Endothelial cell (in vitro differentiated cells): ENCODE measurements at regions not wholly inside any gene's neighbourhood (a gene's known extent, or its start where the extent isn't known, plus 50 kb on each side); places are given as distances from the start of the nearest gene placed in this dataset.

Experiments
- DNase-seq: peaks from one replicate; pipeline ENCODE4 v3.0.0; 2021; ENCODE audit warnings: low spot score
- H3K27ac Mint-ChIP-seq: one replicate; pipeline ENCODE4 v1.8.0; 2021; ENCODE audit warnings: mixed read lengths, inconsistent platforms; ENCODE audit not compliant: unreplicated experiment
- H3K27me3 Mint-ChIP-seq: one replicate; pipeline ENCODE4 v1.8.0; 2021; ENCODE audit warnings: mild to moderate bottlenecking, moderate library complexity, mixed read lengths, inconsistent platforms; ENCODE audit not compliant: unreplicated experiment
- H3K36me3 Mint-ChIP-seq: one replicate; pipeline ENCODE4 v1.8.0; 2021; ENCODE audit warnings: mild to moderate bottlenecking, low read depth, mixed read lengths, inconsistent platforms; ENCODE audit not compliant: unreplicated experiment
- H3K4me1 Mint-ChIP-seq: one replicate; pipeline ENCODE4 v1.8.0; 2021; ENCODE audit warnings: mild to moderate bottlenecking, mixed read lengths, inconsistent platforms; ENCODE audit not compliant: unreplicated experiment
- H3K4me3 Mint-ChIP-seq: one replicate; pipeline ENCODE4 v1.8.0; 2021; ENCODE audit warnings: mild to moderate bottlenecking, mixed read lengths, inconsistent platforms; ENCODE audit not compliant: unreplicated experiment
- H3K9me3 Mint-ChIP-seq: one replicate; pipeline ENCODE4 v1.8.0; 2021; ENCODE audit warnings: mixed read lengths, inconsistent platforms; ENCODE audit not compliant: unreplicated experiment
- CTCF ChIP-seq: fragments of 200-600 bp; sonication (generic); IDR thresholded peaks from one replicate; pipeline ENCODE4 v1.5.0; 2021; ENCODE audit warnings: antibody characterized with exemption; ENCODE audit not compliant: unreplicated experiment

GRCh38 chr3:95333826-95334225 is 1271.0 kb downstream of the NSUN3 start:
- no peak for TF ChIP-seq CTCF
- H3K9me3 Mint-ChIP-seq = no peaks in the 10 kb centered on the region

GRCh38 chr3:95334461-95334860 is 1271.6 kb downstream of the NSUN3 start:
- no peak overlapping the region for H3K4me3 Mint-ChIP-seq

More at GRCh38 chr3:95333826-95334225, 1271.0 kb downstream of the NSUN3 start:
- H3K4me1 Mint-ChIP-seq = no peaks in the 10 kb centered on the region
- H3K4me3 Mint-ChIP-seq = no peak overlapping the region
- no peaks in the 10 kb centered on the region for H3K36me3 Mint-ChIP-seq
- H3K27ac Mint-ChIP-seq = no peak overlapping the region
- H3K27me3 Mint-ChIP-seq = no peaks in the 10 kb centered on the region
- DNase-seq = no peak

GRCh38 chr3:95335517-95335916 is 1272.7 kb downstream of the NSUN3 start:
- no peak overlapping the region for H3K27ac Mint-ChIP-seq
- no peak overlapping the region for H3K4me3 Mint-ChIP-seq
- no peak for DNase-seq
- no peaks in the 10 kb centered on the region for H3K9me3 Mint-ChIP-seq
- H3K4me1 Mint-ChIP-seq = no peaks in the 10 kb centered on the region
- H3K27me3 Mint-ChIP-seq = no peaks in the 10 kb centered on the region
- TF ChIP-seq CTCF = no peak
- no peaks in the 10 kb centered on the region for H3K36me3 Mint-ChIP-seq

More at GRCh38 chr3:95334461-95334860, 1271.6 kb downstream of the NSUN3 start:
- H3K9me3 Mint-ChIP-seq = no peaks in the 10 kb centered on the region
- no peak overlapping the region for H3K27ac Mint-ChIP-seq
- H3K4me1 Mint-ChIP-seq = no peaks in the 10 kb centered on the region
- TF ChIP-seq CTCF = no peak
- no peaks in the 10 kb centered on the region for H3K36me3 Mint-ChIP-seq
- no peaks in the 10 kb centered on the region for H3K27me3 Mint-ChIP-seq
- DNase-seq = no peak

- H3K4me3 Mint-ChIP-seq = no peak overlapping the region
- no peaks in the 10 kb centered on the region for H3K4me1 Mint-ChIP-seq
- no peak for DNase-seq
- no peaks in the 10 kb centered on the region for H3K27me3 Mint-ChIP-seq
- H3K27ac Mint-ChIP-seq = no peak overlapping the region
- no peaks in the 10 kb centered on the region for H3K9me3 Mint-ChIP-seq
- no peak for TF ChIP-seq CTCF
- H3K36me3 Mint-ChIP-seq = no peaks in the 10 kb centered on the region
These were observed 1275.6 kb downstream of the NSUN3 start for GRCh38 chr3:95338446-95338845.

- TF ChIP-seq CTCF = no peak
- Mint-ChIP-seq H3K27ac (no peak overlapping the region), H3K4me1 (no peaks in the 10 kb centered on the region), H3K36me3 (no peaks in the 10 kb centered on the region), H3K4me3 (no peak overlapping the region), H3K9me3 (no peaks in the 10 kb centered on the region), H3K27me3 (no peaks in the 10 kb centered on the region)
- no peak for DNase-seq
These were observed 1278.5 kb downstream of the NSUN3 start for GRCh38 chr3:95341314-95341713.
